Keratinocyte (primary cell): ENCODE measurements at regions not wholly inside any gene's neighbourhood (a gene's known extent, or its start where the extent isn't known, plus 50 kb on each side); places are given as distances from the start of the nearest gene placed in this dataset.

ENCODE experiments used
- EZH2 ChIP-seq: IDR thresholded peaks from one replicate; pipeline ENCODE4 v1.6.1; 2012; ENCODE audit warnings: inconsistent platforms, mild to moderate bottlenecking, low read length, moderate library complexity
- TF ChIP-seq, protein P1 (sequence below), 3 experiments: IDR thresholded peaks in 1 of 3; conservative IDR thresholded peaks in 1 of 3; optimal IDR thresholded peaks in 1 of 3; 2 replicates in 2 of 3; 3 replicates in 1 of 3; pipeline versions ENCODE3 to v1.5.1; 2011; ENCODE audit warnings: low read length in 3 of 3, mild to moderate bottlenecking in 3 of 3, moderate library complexity in 2 of 3, control low read depth in 1 of 3, inconsistent platforms in 1 of 3; ENCODE audit not compliant: insufficient read depth in 2 of 3; ENCODE audit errors: extremely low read depth in 1 of 3

GRCh38 chr20:9926476-9926875 is 87.6 kb upstream of the PAK5 start:
- TF ChIP-seq EZH2 = no peak
- TF ChIP-seq, protein P1, sequence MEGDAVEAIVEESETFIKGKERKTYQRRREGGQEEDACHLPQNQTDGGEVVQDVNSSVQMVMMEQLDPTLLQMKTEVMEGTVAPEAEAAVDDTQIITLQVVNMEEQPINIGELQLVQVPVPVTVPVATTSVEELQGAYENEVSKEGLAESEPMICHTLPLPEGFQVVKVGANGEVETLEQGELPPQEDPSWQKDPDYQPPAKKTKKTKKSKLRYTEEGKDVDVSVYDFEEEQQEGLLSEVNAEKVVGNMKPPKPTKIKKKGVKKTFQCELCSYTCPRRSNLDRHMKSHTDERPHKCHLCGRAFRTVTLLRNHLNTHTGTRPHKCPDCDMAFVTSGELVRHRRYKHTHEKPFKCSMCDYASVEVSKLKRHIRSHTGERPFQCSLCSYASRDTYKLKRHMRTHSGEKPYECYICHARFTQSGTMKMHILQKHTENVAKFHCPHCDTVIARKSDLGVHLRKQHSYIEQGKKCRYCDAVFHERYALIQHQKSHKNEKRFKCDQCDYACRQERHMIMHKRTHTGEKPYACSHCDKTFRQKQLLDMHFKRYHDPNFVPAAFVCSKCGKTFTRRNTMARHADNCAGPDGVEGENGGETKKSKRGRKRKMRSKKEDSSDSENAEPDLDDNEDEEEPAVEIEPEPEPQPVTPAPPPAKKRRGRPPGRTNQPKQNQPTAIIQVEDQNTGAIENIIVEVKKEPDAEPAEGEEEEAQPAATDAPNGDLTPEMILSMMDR (optimal IDR thresholded peaks at IDR 0.05 in 1 of 3, IDR thresholded peaks at IDR 0.05 in 1 of 3, conservative IDR thresholded peaks at IDR 0.05 in 1 of 3; ENCODE audit: extremely low read depth in 1 of 3, insufficient read depth in 2 of 3, low read length in 3 of 3) = no peak
